ENCODE measurements at regions not wholly inside any gene's neighbourhood (a gene's known extent, or its start where the extent isn't known, plus 50 kb on each side); places are given as distances from the start of the nearest gene placed in this dataset.
A peak's percentile ranks its signal among the peaks of the same experiment; 100 is the strongest.

GRCh38 chr7:87047-87446 is 105.3 kb upstream of the FAM20C start:
- POLR2A ChIA-PET, result no interaction called here
- no peaks in the 10 kb centered on the region for H3K4me1 Mint-ChIP-seq (ENCODE audit: low read depth, unreplicated experiment)
- no peak for DNase-seq
- H3K9me3 Mint-ChIP-seq (ENCODE audit: unreplicated experiment), result no peaks in the 10 kb centered on the region
- Histone ChIP-seq H3K9me3 (no peaks in the 10 kb centered on the region), H3K27me3 (replicated peaks; ENCODE audit: control insufficient read depth, insufficient read depth, low read length) (no peaks in the 10 kb centered on the region), H3K4me1 (no peaks in the 10 kb centered on the region), H3K36me3 (ENCODE audit: control insufficient read depth, insufficient read depth, low read length) (no peaks in the 10 kb centered on the region), H3K4me3 (ENCODE audit: low read depth, low read length) (no peak overlapping the region)
- no peak overlapping the region for H3K27ac Mint-ChIP-seq (ENCODE audit: unreplicated experiment)
- CTCF ChIA-PET, result no interaction called here
- BruUV-seq (replicated peaks), result no TSS peak
- H3K4me3 Mint-ChIP-seq (ENCODE audit: unreplicated experiment), result no peak overlapping the region
- no peak for TF ChIP-seq CTCF (IDR thresholded peaks at IDR 0.05; ENCODE audit: insufficient read depth in 1 of 2, low read depth in 1 of 2, low read length in 1 of 2, severe bottlenecking in 1 of 2, unreplicated experiment in 1 of 2)
- intact Hi-C loops (cut with micrococcal nuclease; ENCODE audit: unreplicated experiment), result no loop called here
- H3K36me3 Mint-ChIP-seq (ENCODE audit: insufficient read depth, unreplicated experiment), result no peaks in the 10 kb centered on the region
- peaks cover 3% of the 10 kb centered on the region for H3K27me3 Mint-ChIP-seq (ENCODE audit: insufficient read depth, unreplicated experiment)

GRCh38 chr7:87671-88070 is 104.7 kb upstream of the FAM20C start:
- Mint-ChIP-seq H3K27me3 (ENCODE audit: insufficient read depth, unreplicated experiment) (peaks cover 6% of the 10 kb centered on the region), H3K36me3 (ENCODE audit: insufficient read depth, unreplicated experiment) (no peaks in the 10 kb centered on the region), H3K27ac (ENCODE audit: unreplicated experiment) (no peak overlapping the region), H3K4me1 (ENCODE audit: low read depth, unreplicated experiment) (no peaks in the 10 kb centered on the region), H3K4me3 (ENCODE audit: unreplicated experiment) (no peak overlapping the region), H3K9me3 (ENCODE audit: unreplicated experiment) (no peaks in the 10 kb centered on the region)
- DNase-seq, result no peak
- Histone ChIP-seq H3K9me3 (no peaks in the 10 kb centered on the region), H3K27me3 (replicated peaks; ENCODE audit: control insufficient read depth, insufficient read depth, low read length) (no peaks in the 10 kb centered on the region), H3K36me3 (ENCODE audit: control insufficient read depth, insufficient read depth, low read length) (no peaks in the 10 kb centered on the region), H3K4me3 (ENCODE audit: low read depth, low read length) (no peak overlapping the region), H3K4me1 (no peaks in the 10 kb centered on the region)
- TF ChIP-seq CTCF (IDR thresholded peaks at IDR 0.05; ENCODE audit: insufficient read depth in 1 of 2, low read depth in 1 of 2, low read length in 1 of 2, severe bottlenecking in 1 of 2, unreplicated experiment in 1 of 2), result no peak
- intact Hi-C loops (cut with micrococcal nuclease; ENCODE audit: unreplicated experiment), result no loop called here
- ChIA-PET CTCF (no interaction called here), POLR2A (no interaction called here)
- BruUV-seq (replicated peaks), result no TSS peak

GRCh38 chr7:88095-88926 is 104.1 kb upstream of the FAM20C start:
- Mint-ChIP-seq H3K27ac (ENCODE audit: unreplicated experiment) (no peak overlapping the region), H3K27me3 (ENCODE audit: insufficient read depth, unreplicated experiment) (peaks cover 8% of the 10 kb centered on the region), H3K36me3 (ENCODE audit: insufficient read depth, unreplicated experiment) (no peaks in the 10 kb centered on the region), H3K4me3 (ENCODE audit: unreplicated experiment) (no peak overlapping the region), H3K4me1 (ENCODE audit: low read depth, unreplicated experiment) (no peaks in the 10 kb centered on the region), H3K9me3 (ENCODE audit: unreplicated experiment) (no peaks in the 10 kb centered on the region)
- no peaks in the 10 kb centered on the region for H3K27me3 ChIP-seq (replicated peaks; ENCODE audit: control insufficient read depth, insufficient read depth, low read length)
- no peaks in the 10 kb centered on the region for H3K4me1 ChIP-seq
- ChIA-PET CTCF (no interaction called here), POLR2A (no interaction called here)
- peak in 1 of 2 experiments; percentile 35 for TF ChIP-seq CTCF (IDR thresholded peaks at IDR 0.05; ENCODE audit: insufficient read depth in 1 of 2, low read depth in 1 of 2, low read length in 1 of 2, severe bottlenecking in 1 of 2, unreplicated experiment in 1 of 2)
- no peaks in the 10 kb centered on the region for H3K9me3 ChIP-seq
- BruUV-seq (replicated peaks), result no TSS peak
- intact Hi-C loops (cut with micrococcal nuclease; ENCODE audit: unreplicated experiment), result no loop called here
- no peak overlapping the region for H3K4me3 ChIP-seq (ENCODE audit: low read depth, low read length)
- DNase-seq, result no peak
- H3K36me3 ChIP-seq (ENCODE audit: control insufficient read depth, insufficient read depth, low read length), result no peaks in the 10 kb centered on the region

Measured in Caco-2 (cell line).